ENCODE measurements at regions not wholly inside any gene's neighbourhood (a gene's known extent, or its start where the extent isn't known, plus 50 kb on each side); places are given as distances from the start of the nearest gene placed in this dataset.

DNA sequence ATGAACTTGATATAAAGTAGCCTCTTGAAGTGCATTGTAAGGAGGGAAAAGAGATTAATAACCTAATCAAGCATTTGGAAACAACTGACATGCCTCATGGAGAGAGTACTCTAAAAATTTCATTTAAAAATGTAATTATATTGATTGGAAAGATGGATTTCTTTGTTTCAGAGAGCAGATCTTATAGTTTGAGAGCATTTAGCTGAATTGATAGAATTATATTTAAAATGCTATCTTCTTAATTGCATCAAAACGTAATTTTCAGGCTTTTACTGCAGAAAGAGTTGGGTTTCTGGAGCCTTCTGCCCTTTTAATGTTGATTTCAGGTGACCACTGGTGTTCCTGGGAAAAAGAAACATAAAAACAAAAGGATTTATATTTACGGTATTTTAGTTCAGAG, 130.6 kb downstream of the EDN3 start:
- no peak for DNase-seq (ENCODE audit: low read depth, low spot score)

DNA sequence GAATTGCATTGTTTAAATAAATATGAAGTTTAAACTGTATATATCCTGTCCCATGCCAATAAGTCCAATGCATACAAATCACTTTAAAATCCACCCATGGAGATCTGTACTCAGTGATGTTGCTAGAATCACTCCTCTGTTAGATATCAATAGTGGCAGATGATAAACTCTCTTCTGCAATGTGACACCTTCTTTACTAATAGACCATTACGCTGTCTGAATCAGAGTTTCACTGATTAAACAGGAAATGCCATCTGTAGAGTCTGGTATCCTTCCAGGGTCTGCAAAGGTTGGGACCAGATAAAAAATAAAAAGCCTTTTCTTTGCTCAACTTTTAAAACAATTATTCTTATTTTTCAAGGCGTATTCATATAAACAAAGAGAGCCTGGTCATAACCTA, 134.5 kb downstream of the EDN3 start:
- no peak for DNase-seq (ENCODE audit: low read depth, low spot score)

DNA sequence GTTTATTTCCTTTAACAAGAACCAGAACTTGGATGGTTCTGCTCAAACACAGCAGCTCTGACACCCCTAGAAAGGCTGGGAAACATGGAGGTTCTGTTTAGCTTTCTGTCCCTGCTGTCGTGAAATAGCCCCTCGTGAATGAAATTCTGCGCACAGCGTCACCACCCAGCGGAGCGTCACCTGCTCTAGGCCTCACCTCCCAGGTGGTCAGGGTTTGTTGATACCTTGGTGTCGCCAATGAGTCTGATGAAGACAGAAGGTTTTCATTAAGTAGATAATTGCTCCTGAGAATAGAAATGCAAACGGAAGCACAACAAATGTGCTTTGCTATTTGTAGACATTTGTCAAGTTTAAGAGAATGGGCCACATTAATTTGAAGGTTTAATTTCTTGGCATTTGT, 135.1 kb downstream of the EDN3 start:
- DNase-seq (ENCODE audit: low read depth, low spot score) = no peak

DNA sequence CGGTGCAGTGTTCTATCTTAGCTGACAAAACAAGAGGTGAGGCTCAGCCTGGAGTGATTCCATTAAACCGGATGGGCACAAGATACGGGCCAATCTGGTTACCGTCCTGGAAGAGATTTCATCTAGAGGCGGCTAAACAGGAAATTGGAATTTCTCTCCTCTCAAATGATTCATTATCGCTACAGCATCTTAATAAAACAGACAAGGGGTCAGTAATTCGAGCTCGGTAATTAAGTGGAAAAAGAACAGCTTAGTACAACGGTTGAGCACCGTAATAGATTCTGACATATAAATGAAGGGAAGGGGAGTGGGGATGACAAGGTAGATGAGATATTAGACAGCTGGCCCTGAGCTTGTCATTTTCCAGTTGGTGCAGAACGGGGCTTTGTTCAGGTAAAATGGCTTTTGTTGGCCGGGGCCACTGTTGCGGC, 137.2 kb downstream of the EDN3 start:
- no peak for DNase-seq (ENCODE audit: low read depth, low spot score)

DNA sequence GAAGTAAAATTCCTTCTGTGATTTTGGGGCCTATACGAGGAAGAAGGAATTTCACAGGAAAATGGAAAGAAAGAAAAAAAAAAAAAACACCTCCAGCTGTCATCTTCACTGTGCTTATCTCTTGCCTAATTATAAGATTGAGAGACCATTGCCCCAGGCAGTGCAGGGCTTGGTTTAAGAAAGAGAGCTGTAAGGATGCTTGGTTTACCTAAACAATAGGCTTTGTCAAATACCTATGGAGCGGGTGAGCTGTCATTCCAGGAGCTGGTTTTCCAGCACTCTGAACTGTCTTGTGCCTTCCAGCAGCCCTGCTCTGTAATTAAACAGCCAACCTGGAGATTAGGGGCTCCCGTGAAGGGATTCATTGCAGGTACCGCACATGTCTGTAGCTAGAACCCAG, 137.8 kb downstream of the EDN3 start:
- DNase-seq (ENCODE audit: low read depth, low spot score) = no peak

DNA sequence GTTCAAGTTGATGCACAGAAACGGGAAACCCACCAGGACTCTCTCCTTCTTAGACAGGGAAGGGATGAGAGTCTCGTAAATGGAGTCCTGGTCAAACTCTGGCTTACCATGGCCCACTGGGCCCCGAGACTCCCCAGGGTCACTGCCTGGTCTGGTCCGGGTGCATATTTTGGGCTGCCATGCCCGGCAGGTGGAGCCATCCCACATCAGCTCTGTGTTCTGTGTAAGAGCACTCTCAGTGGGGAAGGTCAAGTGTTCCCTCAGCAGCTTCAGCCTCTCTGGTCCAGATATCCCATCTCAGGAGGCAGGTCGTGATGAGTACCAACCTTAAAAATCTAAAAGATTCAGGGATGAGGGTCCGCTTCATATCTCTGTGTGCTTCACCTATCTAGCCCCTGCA, 138.8 kb downstream of the EDN3 start:
- DNase-seq (ENCODE audit: low read depth, low spot score) = no peak

DNA sequence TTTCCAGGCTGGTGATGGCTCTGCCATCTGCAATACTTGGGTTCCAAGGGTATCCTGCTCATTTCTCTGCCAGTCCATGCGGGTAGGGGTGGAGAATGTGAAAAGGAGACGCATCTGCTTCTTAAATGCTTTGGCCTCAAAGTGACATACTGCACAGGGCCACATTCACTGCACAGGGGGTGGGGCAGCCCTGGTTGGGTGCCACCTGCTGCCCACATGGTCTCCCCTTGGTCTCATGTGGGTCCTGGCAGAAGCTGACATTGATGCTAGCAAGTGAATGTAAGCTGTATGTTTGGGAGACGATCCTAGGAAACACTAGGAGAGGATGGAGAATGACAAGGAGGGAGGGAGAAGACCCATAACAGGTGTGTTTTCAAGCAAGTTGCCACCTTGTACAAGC, 140.9 kb downstream of the EDN3 start:
- no peak for DNase-seq (ENCODE audit: low read depth, low spot score)

DNA sequence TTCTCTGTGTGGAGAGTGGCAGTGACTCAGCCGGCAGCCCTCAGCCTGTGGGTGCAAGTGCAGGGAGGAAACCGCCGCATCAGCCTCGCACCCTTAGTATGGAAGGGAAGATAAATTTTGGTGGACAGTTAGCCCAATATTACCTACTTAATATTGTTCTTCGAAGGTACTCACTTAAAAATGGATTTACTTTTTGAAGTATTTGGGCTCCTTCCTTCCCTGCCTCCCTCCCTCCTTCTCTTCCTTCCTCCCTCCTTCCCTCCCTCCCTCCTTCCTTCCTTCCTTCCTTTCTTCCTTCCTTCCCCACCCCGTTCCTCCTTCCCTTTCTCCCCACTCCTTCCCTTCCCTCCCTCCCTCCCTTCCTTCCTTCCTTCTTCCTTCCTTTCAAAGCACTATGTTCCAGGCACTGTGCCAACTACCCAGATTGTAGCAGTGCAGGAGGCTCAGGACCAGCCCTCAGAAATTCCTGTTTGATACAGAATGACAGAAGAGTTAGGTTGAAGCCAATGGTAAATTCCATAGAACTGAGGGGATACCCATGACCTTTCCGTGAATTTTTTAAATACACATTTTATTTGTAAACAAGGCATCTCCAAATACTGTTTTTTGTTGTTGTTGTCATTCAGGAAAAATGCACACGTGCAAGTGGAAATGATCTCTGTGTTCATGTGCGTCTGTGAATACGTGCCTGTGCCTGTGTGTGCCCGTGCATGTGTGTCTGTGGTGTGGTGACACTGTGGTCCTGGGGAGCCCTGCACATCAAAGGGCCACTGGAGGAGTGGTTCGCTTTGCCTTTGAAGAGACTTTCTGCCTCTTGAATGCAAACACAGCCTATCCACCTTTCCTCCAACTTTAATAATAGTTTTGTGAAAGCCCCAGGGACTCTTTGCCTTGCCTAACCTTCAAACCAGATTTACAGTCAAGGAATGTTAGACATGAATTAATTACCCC, 141.7 kb downstream of the EDN3 start:
- no peak for DNase-seq (ENCODE audit: low read depth, low spot score)

DNA sequence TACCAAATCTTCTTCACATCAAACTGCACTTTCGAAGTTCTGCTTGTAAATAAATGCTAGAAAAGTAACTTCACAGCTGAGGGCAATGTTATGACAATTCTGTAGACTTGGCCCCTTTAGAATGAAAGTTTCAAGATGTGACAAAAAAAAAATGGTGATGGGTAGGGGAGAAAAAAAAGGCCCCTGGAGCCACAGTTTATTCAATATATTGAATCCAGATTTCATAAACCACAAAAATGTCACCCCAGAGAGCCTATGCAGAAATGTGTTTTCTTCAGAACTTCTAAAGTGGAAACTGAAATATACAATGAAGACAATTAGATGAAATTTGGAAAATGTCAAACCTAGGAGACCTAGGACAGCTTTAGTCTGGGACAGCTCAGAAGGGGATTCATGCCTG, 143.1 kb downstream of the EDN3 start:
- DNase-seq (ENCODE audit: low read depth, low spot score) = no peak

DNA sequence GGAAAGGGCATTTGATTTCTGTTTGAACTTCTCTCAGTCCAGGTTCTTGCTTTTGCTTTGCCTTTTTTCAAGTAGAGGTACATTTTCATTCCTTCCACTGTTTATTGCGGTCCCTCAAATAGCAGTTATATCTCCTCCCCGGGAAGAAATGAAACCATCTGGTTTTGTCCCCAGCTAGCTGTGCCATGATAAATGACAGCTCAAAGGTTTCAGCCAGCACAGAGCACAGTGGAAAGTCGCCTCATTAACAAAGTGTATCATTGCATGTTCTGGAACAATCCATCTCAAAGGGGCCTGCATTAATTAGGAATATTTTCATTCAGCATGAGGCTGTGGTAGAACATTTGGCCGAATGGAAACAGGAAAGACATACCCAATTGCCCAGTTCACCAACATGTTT, 146.0 kb downstream of the EDN3 start:
- no peak for DNase-seq (ENCODE audit: low read depth, low spot score)

DNA sequence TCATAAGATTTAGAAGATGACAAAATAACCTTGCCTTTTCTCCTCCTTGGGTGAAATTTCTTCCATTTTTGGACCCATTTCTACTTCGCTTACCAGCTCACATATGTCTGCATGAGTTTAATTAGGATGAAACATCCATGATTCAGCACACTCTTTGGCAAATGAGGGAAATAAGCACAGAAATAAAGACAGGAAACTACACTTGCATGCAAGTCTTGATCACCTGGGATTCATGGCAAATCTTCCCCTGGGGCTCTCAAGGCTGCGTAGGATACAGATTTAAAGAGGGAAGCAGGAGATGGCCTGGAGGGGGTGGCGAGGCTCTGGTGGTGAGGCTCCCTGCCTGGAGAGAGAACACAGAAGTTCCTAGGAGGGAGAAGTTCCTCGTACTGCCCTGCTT, 147.8 kb downstream of the EDN3 start:
- no peak for DNase-seq (ENCODE audit: low read depth, low spot score)

DNA sequence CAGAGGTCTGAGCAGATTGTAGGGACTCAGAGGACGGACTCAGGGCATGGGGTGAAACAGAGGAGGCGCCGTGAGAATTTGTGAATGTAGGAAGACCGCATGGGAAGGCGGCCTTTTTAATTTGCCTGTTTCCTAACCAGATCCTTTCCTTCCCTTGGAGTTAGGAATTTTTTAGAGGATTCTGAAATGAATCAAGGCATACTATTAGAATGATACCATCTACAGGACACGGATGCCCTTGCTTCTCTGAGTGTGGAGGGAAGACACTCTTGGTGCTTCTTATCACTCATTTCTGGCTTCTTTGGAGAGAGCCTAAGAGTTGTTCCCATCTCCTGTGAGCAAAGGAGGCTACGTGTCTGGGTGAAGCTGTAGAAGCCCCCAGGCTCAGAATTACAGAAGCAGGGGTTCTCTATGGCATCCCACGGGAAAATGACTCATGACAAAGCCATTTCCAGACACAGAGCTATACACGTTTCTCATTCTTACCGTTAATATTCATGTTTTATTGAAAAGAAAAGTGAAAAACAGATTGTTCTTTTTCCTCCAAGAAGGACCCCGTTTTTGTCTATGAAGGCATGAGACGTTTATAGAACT, 148.5 kb downstream of the EDN3 start:
- DNase-seq (ENCODE audit: low read depth, low spot score) = no peak

DNA sequence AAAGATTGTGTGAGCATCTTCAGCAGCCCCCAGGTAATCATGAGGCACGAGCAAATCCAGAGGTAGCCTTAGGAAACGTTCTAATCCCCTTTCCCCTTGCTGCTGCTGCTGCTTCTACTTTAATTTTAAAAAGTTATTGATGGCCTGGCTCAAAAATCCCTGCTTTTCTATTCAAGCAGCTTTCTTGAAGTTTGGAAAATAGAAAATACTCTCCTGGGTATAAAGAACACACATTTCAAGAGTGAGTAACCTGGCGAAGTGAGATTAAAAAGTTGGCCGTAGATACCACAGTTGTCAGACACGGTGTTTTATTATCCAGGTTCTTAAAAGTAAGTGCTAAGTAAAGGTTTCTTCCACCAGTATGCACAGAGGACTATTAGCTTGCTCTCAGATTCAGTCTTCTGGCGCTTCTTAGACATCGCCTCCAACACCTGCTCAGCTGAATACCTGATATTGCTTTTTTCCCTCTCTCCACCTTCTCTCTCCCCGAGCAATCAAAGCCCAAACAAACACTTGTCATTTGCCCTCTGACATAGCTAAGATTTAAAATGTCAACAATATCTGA, 150.7 kb downstream of the EDN3 start:
- no peak for DNase-seq (ENCODE audit: low read depth, low spot score)

DNA sequence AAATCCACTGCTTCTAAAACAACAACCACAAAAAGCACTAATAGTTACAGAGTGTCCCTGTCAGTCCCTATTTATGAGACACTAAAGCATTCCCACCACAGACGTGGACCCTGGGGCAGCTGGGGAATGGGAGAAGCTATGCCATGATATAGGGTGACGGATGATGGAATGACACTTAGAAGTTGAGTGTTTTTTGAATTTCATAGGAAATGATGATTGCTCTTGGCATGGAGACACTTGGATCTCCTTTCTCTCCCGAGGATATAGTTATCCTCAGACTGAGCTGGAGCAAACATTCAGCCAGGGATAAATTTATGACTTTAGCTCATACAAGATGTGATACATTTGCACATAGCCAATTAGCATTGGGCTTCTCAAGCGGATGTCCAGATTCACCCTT, 151.2 kb downstream of the EDN3 start:
- no peak for DNase-seq (ENCODE audit: low read depth, low spot score)

DNA sequence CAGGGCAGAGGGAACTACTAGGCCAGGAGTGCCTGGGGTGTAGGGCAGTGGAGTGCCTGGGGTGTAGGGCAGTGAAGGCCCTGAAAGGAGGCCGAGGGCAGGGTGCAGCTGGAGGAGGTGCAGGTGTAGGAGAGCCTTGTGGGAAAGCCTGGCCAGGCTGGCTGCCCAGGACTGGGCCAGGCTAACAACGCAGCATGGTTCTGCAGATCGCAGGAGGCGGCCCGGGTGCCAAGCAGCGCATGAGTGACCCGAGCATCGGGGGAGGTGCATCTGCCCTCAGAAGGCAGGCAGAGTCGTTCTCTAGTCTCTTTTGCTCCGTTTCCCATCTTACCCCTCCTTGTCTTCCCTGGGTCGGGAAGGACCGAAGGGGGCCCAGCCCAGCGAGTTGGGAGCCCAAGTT, 151.5 kb upstream of the PHACTR3 start:
- no peak for DNase-seq (ENCODE audit: low read depth, low spot score)

DNA sequence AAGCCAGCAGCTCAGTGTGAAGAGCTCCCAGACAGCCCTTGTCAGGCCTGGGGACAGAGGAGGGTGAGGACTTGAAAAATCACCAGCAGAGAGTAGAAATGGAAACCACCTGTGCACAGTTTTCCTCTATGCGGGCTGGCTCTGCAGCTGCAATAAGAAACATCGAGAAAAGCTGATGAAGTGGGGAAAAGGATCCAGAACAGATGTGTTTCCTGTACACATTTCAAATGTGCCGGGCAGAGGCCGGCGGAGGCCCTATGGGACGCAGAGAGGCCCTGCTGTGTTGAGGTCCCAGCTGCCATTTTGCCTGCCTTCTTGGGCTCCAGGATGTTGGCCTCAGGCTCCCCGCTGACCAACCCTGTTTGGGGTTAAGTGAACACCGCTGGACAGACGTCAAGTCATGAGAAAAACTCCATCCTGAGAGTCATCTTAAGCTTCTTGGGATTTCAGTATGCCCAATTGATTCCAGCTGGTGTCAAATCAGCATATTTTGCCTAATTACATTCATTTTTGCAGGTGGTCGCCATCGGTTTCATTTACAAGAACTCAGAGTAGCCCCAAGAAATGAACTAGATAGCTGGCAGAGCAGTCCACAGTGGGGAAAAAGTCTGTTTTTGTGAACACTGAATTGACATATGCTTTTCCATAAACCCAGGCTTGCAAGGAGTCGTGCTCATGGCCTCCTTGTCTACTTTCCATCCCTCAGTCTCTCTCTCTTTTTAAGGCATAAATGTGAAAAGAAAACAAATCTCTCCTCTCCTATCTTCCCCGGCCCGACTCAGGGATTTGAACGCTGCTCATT, 150.4 kb upstream of the PHACTR3 start:
- DNase-seq (ENCODE audit: low read depth, low spot score) = no peak

DNA sequence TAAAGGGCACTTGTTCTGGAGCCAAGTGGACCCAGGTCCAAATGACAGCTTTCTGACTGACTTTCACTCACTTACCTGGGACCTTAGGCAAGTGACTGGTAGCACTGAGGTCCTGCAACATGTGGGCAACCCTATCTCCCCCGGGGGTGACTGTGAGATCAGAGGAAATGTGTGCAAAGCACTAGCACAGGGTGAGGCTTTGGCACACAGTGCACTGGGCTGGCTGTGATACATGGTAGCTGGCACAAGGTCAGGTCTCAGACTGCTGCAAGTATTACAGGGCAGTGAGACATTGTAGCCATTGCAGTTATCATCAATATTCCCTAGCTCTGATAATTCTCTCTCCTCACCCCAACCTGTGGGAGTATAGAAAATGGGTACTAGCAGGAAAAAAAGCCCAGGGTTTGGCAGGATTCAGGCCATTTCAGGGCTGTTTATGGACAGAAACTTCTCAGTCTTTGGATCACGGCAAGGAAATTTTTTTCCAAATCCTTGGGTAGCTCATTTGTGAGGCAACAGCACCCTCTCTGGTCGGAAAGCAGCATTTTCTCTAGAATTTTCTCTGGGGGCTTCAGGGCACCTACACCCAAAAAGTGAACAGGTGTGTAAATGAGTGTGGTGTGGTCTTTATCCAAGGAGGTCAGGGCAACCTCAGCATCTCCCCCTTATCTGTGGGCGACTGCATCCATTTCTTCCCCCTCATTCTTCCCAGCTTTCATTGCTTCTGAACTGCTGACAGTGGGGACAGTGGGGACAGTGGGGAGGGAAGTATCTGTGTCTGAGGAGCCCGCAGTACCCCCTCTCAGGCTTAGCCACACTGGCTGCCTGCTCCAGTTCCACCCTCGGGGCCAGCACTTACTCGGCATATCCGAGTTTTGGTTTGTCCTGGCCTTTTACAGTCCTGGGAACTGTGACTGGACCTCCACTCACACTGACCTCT, 148.7 kb upstream of the PHACTR3 start:
- DNase-seq (ENCODE audit: low read depth, low spot score) = no peak

DNA sequence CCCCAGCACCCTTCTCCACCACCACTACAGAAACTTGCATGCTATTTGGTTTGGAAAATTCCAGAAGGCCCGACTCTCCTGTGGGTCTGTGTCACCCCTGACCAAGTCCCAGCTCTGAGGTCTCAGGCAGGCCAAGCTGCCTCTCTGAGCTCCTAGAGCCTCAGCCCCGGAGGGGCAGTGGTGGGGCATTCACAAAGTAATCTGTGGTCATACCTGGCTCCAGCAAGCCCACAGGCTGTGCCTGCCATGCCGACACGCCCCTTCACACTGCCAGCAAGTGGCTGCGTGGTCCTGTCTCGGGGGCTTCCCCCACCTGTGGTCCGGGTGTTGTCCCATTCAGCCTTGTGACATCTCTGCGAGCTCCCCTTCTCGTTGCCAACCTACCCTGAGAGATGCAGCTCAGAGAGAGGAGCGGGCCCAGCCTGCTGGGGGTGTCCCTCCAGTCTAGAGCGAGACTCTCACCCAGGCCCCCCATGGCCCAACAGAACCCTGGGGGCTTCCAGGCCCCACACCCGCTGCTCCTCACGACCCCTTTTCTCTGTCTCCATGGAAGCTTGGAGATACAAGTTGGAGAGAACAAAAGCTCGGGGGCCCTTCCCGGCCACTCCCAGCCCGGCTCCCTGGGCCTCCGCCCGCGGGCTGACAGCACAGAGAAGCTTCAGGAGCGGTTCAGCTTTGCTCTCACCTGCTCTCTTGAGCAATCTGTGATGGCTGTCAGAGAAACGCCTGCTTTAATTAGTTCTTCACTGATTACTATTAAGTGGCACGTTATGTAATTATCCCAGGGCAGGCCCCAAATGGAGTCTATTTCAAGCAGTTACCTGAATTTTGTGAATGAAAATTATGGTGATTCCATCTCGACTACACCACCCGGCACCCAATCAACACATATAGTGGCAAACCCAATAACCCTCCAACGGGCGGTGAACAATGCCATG, 147.7 kb upstream of the PHACTR3 start:
- no peak for DNase-seq (ENCODE audit: low read depth, low spot score)

DNA sequence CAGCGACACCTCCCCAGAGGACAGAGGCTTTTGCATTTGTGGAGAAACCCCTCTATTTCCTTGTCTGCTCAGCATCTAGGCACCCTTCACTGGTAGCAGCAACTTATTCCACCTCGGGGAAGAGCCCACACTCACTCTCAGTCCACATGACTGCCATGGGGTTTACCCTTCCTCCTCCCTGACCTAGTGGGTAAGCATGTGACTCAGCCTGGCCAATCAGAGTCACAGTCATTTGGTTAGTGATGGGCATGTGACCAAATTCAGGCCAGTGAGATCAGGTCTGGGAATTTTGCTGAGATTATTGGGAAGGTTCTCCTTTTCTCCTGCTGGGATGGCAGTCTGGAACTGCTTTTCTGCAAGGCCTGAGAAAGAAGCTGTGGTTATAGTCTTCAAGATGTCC, 145.7 kb upstream of the PHACTR3 start:
- DNase-seq (ENCODE audit: low read depth, low spot score) = no peak

DNA sequence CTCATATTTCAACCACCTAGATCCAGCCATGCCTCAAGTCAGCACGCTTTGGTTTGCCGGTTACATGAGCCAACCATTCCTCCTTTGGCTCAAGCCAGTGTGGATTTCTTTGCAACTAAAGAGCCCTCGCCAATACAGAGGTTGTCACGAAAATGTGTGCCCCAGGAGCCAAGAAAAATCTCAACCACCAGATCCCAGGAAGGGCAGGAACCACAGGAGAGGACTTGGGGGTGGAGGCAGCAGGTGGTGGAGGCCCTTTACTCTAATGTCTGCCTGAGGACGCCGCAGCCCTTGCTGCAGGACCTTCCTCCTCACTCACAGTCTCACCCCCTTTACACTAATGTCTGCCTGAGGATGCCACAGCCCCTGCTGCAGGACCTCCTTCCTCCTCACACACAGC, 144.8 kb upstream of the PHACTR3 start:
- DNase-seq (ENCODE audit: low read depth, low spot score) = no peak

Data from smooth muscle cell of the brain vasculature (primary cell).